K562 (cell line): ENCODE measurements at regions not wholly inside any gene's neighbourhood (a gene's known extent, or its start where the extent isn't known, plus 50 kb on each side); places are given as distances from the start of the nearest gene placed in this dataset.

Experiments
- ATAC-seq: fragments of 200-7000 bp; cut with Tn5 transposase; 3 replicates; pipeline ENCODE4 v1.9.1; 2020; ENCODE audit warnings: moderate library complexity
- BruUV-seq: library from RNA; stranded (reverse); fragments of 400-500 nt; replicated peaks from 2 replicates; lab custom pipeline; 2021; lab: Mats Ljungman, UMichigan
- CTCF ChIA-PET: fragments of 300-600 bp; formaldehyde crosslinking; extraction: SDS; loops from one replicate; lab custom pipeline; 2021; ENCODE audit warnings: low intra/inter-chr PET ratio; lab: Yijun Ruan, JAX
- POLR2A ChIA-PET: fragments of 300-600, 350-650 bp; sonication (Branson Sonifier 250); formaldehyde crosslinking; extraction: SDS; loops from one replicate; lab custom pipeline; 2021; ENCODE audit warnings: antibody characterized with exemption, inconsistent platforms; lab: Yijun Ruan, JAX
- DNase-seq, 4 experiments: peaks; one replicate each; pipeline versions ENCODE4 v3.0.0 to v3.0.0-alpha.2; 2011 to 2018; ENCODE audit warnings: low spot score in 3 of 4, mixed read lengths in 3 of 4; ENCODE audit errors: extremely low read depth in 1 of 4
- FAIRE-seq: peaks from 2 replicates; lab custom pipeline; 2011; peaks lifted over from hg19 to GRCh38; lab: Jason Lieb, UNC
- H2AFZ ChIP-seq: 2 replicates; pipeline ENCODE4 v1.6.0; 2011; ENCODE audit warnings: low read depth, low read length, control low read depth, inconsistent platforms
- H3K27ac ChIP-seq: fragments of 200-600 bp; 3 replicates; pipeline ENCODE4 v1.8.0; 2011; ENCODE audit warnings: low read depth, mild to moderate bottlenecking, control low read depth, inconsistent platforms, low read length, moderate library complexity, mixed read lengths; ENCODE audit errors: extremely low read depth
- H3K27me3 ChIP-seq, 2 experiments: fragments of 300-600 bp in 1 of 2; 2 replicates in 1 of 2; 3 replicates in 1 of 2; pipeline versions ENCODE4 v1.6.0 to v1.8.0; 2011; ENCODE audit warnings: inconsistent platforms in 2 of 2, low read length in 2 of 2, mild to moderate bottlenecking in 1 of 2, mixed read lengths in 1 of 2, moderate library complexity in 1 of 2; ENCODE audit not compliant: control insufficient read depth in 2 of 2, insufficient read depth in 2 of 2
- H3K36me3 ChIP-seq: fragments of 300-600 bp; 3 replicates; pipeline ENCODE4 v1.8.0; 2011; ENCODE audit warnings: mild to moderate bottlenecking, low read length, inconsistent platforms; ENCODE audit not compliant: control insufficient read depth, insufficient read depth
- H3K4me1 ChIP-seq, 2 experiments: fragments of 200-600 bp in 1 of 2; replicated peaks in 1 of 2; 2 replicates in 1 of 2; 3 replicates in 1 of 2; pipeline versions ENCODE4 v1.5.1 to v1.8.0; 2011; ENCODE audit warnings: inconsistent platforms in 2 of 2, low read length in 2 of 2, mild to moderate bottlenecking in 1 of 2, mixed read lengths in 1 of 2, moderate library complexity in 1 of 2; ENCODE audit not compliant: control insufficient read depth in 2 of 2, insufficient read depth in 2 of 2
- H3K4me2 ChIP-seq: 2 replicates; pipeline ENCODE4 v1.6.1; 2011; ENCODE audit warnings: low read length, control low read depth, inconsistent platforms, mixed read lengths; ENCODE audit not compliant: insufficient read depth
- H3K4me3 ChIP-seq: fragments of 200-600 bp; sonication (generic), shearing (Covaris generic); 2 replicates; pipeline ENCODE4 v1.5.1; 2016; ENCODE audit warnings: control low read depth, inconsistent platforms
- H3K79me2 ChIP-seq: fragments of 200-600 bp; 3 replicates; pipeline ENCODE4 v1.8.0; 2011; ENCODE audit warnings: low read length, inconsistent platforms; ENCODE audit not compliant: control insufficient read depth, insufficient read depth
- H3K9ac ChIP-seq, 2 experiments: 2 replicates each; pipeline versions ENCODE4 v1.6.0 to v1.6.1; 2011; ENCODE audit warnings: low read depth in 2 of 2, low read length in 2 of 2, control low read depth in 1 of 2, inconsistent platforms in 1 of 2, mild to moderate bottlenecking in 1 of 2, mixed read lengths in 1 of 2; ENCODE audit not compliant: insufficient read depth in 1 of 2
- H3K9me1 ChIP-seq: one replicate; pipeline ENCODE4 v1.6.0; 2011; ENCODE audit warnings: inconsistent platforms, mild to moderate bottlenecking, low read length, moderate library complexity; ENCODE audit not compliant: control insufficient read depth, insufficient read depth
- H3K9me3 ChIP-seq: replicated peaks from 2 replicates; pipeline ENCODE4 v1.5.1; 2011; ENCODE audit warnings: low read depth, low read length, inconsistent platforms; ENCODE audit not compliant: control insufficient read depth, insufficient read depth
- H4K20me1 ChIP-seq: replicated peaks from 2 replicates; pipeline ENCODE4 v1.6.1; 2011; ENCODE audit warnings: low read length, inconsistent platforms, mixed read lengths; ENCODE audit not compliant: control insufficient read depth, insufficient read depth
- BRD4 ChIP-seq: fragments of 200-600 bp; sonication (generic); IDR thresholded peaks from 2 replicates; pipeline ENCODE4 v1.6.1; 2017; ENCODE audit warnings: inconsistent platforms
- ERF ChIP-seq: fragments of 450-650 bp; formaldehyde crosslinking; IDR thresholded peaks from 2 replicates; pipeline ENCODE4 v1.4.0; 2020; ENCODE audit warnings: mild to moderate bottlenecking, mixed read lengths
- ETS2 ChIP-seq: IDR thresholded peaks from 2 replicates; pipeline ENCODE4 v1.6.1; 2016; ENCODE audit warnings: borderline replicate concordance, missing genetic modification characterization, mild to moderate bottlenecking, moderate library complexity, missing compliant biosample characterization; ENCODE audit not compliant: poor library complexity, severe bottlenecking
- L3MBTL2 ChIP-seq: fragments of 450-650 bp; IDR thresholded peaks from 2 replicates; pipeline ENCODE4 v1.6.1; 2016; ENCODE audit warnings: mild to moderate bottlenecking, moderate library complexity
- MECOM ChIP-seq: fragments of 250-450 bp; sonication (Bioruptor Pico); IDR thresholded peaks from 2 replicates; pipeline ENCODE4 v1.8.0; 2022; ENCODE audit warnings: inconsistent platforms
- NFRKB ChIP-seq: fragments of 450-650 bp; IDR thresholded peaks from 2 replicates; pipeline ENCODE4 v1.6.1; 2016; ENCODE audit warnings: low read depth
- PHF8 ChIP-seq: fragments of 200-600 bp; sonication (generic); IDR thresholded peaks from 2 replicates; pipeline ENCODE4 v1.6.1; 2012; ENCODE audit warnings: mixed run types, mild to moderate bottlenecking, inconsistent platforms, low read length, moderate library complexity, borderline replicate concordance
- RAD21 ChIP-seq, 2 experiments: fragments of 250-450 bp in 1 of 2; fragments of 450-650 bp in 1 of 2; sonication (Bioruptor Pico) in 1 of 2; formaldehyde crosslinking in 1 of 2; IDR thresholded peaks in 1 of 2; conservative IDR thresholded peaks in 1 of 2; 2 replicates each; pipeline versions ENCODE4 v1.4.0 to v1.8.0; 2020 to 2022; ENCODE audit warnings: mild to moderate bottlenecking in 2 of 2, moderate library complexity in 1 of 2
- RBBP5 ChIP-seq: fragments of 200-600 bp; sonication (generic); IDR thresholded peaks from 2 replicates; pipeline ENCODE4 v1.6.1; 2012; ENCODE audit warnings: borderline replicate concordance, mild to moderate bottlenecking, low read length, control low read depth, inconsistent platforms; ENCODE audit not compliant: insufficient read depth, poor library complexity, severe bottlenecking
- WGBS: fragments of 100-300 bp; shearing (Covaris generic); methylation state at CpG from one replicate; pipeline ENCODE4 v1.1.6; 2016; ENCODE audit warnings: low coverage, mixed read lengths; ENCODE audit not compliant: insufficient coverage; ENCODE audit errors: missing lambda C conversion rate; 5-methylcytosine and 5-hydroxymethylcytosine counted together
- in situ Hi-C: fragments of 300-500 bp; cut with MboI; formaldehyde crosslinking; loops from 4 replicates; pipeline ENCODE4 v1.15.0; 2018; ENCODE audit warnings: inconsistent platforms, mixed read lengths
- intact Hi-C: fragments of 100-400 bp; cut with micrococcal nuclease; formaldehyde crosslinking; loops from 2 replicates; pipeline ENCODE4 v1.14.2; 2022
- TF ChIP-seq, protein P1 (sequence below), 3 experiments: IDR thresholded peaks in 2 of 3; conservative IDR thresholded peaks in 1 of 3; 2 replicates each; pipeline ENCODE4 v1.5.1; 2011 to 2012; ENCODE audit warnings: low read length in 3 of 3, mild to moderate bottlenecking in 3 of 3, control low read depth in 2 of 3, improper control_type of control experiment in 1 of 3, inconsistent platforms in 1 of 3, low read depth in 1 of 3, mixed read lengths in 1 of 3, moderate library complexity in 1 of 3; ENCODE audit not compliant: insufficient read depth in 2 of 3

DNA sequence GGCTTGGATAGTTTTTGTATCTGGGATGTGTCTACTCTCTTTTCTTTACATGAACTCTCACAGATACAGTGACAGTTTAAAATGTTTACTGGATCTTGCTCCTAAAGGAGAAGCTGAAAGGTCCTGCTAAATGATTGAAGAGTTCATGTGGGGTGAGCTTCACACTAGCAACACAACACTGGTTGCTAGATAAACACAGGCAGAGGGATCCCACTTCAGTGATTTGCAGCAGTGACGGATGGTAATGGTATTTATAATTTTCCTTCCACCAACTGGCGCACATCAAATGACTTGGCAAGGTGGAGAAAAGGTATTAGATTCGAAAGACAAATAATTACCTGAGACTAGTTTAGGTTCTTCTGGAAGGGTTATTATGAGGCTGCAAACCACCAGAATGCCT is 270.2 kb downstream of the TBX15 start:
- POLR2A ChIA-PET, result no interaction called here
- H3K9me1 ChIP-seq, result no peaks in the 10 kb centered on the region
- H3K27ac ChIP-seq, result no peak overlapping the region
- H3K79me2 ChIP-seq, result no peaks in the 10 kb centered on the region
- CTCF ChIA-PET, result no interaction called here
- no TSS peak for BruUV-seq
- WGBS, result 0% methylated on average over 3 of the region's 3 CpGs
- no peak overlapping the region for H3K4me2 ChIP-seq
- H3K4me3 ChIP-seq, result no peak overlapping the region
- H2AFZ ChIP-seq, result no peak overlapping the region
- DNase-seq, result no peak
- intact Hi-C loops, result no loop called here
- H3K9ac ChIP-seq, result no peak overlapping the region
- no peaks in the 10 kb centered on the region for H3K4me1 ChIP-seq
- TF ChIP-seq L3MBTL2 (no peak), MECOM (CRISPR knock-in tag) (no peak), BRD4 (no peak), PHF8 (no peak), ERF (CRISPR knock-in tag) (no peak), NFRKB (no peak), ETS2 (tag) (no peak)
- TF ChIP-seq, all 486 proteins: peak for 0
- no peaks in the 10 kb centered on the region; the same call in 1 of the 2 replicates for H3K9me3 ChIP-seq
- H3K27me3 ChIP-seq, result no peaks in the 10 kb centered on the region
- ATAC-seq, result no peak
- no peak for FAIRE-seq
- no peaks in the 10 kb centered on the region for H4K20me1 ChIP-seq
- H3K36me3 ChIP-seq, result no peaks in the 10 kb centered on the region
- in situ Hi-C loops, result no loop called here

DNA sequence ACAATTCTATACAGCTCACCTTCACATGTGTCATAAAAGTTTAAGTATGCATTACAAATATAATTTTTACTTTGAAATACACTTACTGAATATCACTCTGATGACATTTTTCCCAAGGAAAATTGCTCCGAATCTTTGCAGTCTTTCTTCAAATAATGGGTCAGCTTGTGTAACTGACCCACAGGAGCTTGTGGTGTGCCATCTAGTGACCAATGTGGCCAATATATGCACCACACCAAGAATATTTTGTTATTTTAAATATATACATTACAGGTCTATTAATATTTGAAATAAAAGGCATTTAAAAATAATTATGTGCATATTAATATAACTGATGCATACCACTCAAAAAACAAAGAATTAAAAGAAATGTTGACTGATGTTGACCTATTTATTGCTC is 271.4 kb downstream of the TBX15 start:
- Histone ChIP-seq H3K9me3 (no peaks in the 10 kb centered on the region; the same call in 1 of the 2 replicates), H3K27me3 (no peaks in the 10 kb centered on the region), H3K4me3 (no peak overlapping the region), H3K79me2 (no peaks in the 10 kb centered on the region), H3K9me1 (no peaks in the 10 kb centered on the region), H3K4me1 (no peaks in the 10 kb centered on the region), H3K9ac (no peak overlapping the region), H4K20me1 (no peaks in the 10 kb centered on the region), H3K36me3 (no peaks in the 10 kb centered on the region), H3K27ac (no peak overlapping the region), H3K4me2 (no peak overlapping the region), H2AFZ (no peak overlapping the region)
- TF ChIP-seq, protein P1, sequence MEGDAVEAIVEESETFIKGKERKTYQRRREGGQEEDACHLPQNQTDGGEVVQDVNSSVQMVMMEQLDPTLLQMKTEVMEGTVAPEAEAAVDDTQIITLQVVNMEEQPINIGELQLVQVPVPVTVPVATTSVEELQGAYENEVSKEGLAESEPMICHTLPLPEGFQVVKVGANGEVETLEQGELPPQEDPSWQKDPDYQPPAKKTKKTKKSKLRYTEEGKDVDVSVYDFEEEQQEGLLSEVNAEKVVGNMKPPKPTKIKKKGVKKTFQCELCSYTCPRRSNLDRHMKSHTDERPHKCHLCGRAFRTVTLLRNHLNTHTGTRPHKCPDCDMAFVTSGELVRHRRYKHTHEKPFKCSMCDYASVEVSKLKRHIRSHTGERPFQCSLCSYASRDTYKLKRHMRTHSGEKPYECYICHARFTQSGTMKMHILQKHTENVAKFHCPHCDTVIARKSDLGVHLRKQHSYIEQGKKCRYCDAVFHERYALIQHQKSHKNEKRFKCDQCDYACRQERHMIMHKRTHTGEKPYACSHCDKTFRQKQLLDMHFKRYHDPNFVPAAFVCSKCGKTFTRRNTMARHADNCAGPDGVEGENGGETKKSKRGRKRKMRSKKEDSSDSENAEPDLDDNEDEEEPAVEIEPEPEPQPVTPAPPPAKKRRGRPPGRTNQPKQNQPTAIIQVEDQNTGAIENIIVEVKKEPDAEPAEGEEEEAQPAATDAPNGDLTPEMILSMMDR (IDR thresholded peaks at IDR 0.05 in 2 of 3, conservative IDR thresholded peaks at IDR 0.05 in 1 of 3; ENCODE audit: insufficient read depth in 2 of 3, low read depth in 1 of 3, low read length in 3 of 3), result peak in 1 of 3 experiments; percentile 22; a peak in 1 of 6 replicates
- TF ChIP-seq RAD21 (CRISPR knock-in tag; conservative IDR thresholded peaks at IDR 0.05 in 1 of 2, IDR thresholded peaks at IDR 0.05 in 1 of 2) (peak; percentile 22 to 43; a peak in 3 of 4 replicates), RBBP5 (no peak)
- intact Hi-C loops (no loop called here), in situ Hi-C loops (no loop called here)
- ChIA-PET POLR2A (no interaction called here), CTCF (no interaction called here)
- no TSS peak for BruUV-seq
- FAIRE-seq, result no peak
- DNase-seq, result peak in 1 of 4 experiments; percentile 4
- WGBS, result 0% methylated on average over 1 of the region's 1 CpG
- no peak for ATAC-seq
